Loucy (cell line): ENCODE measurements at regions not wholly inside any gene's neighbourhood (a gene's known extent, or its start where the extent isn't known, plus 50 kb on each side); places are given as distances from the start of the nearest gene placed in this dataset.

ENCODE experiments used
- EZH2phosphoT487 ChIP-seq: fragments of 200-600 bp; IDR thresholded peaks from 2 replicates; pipeline ENCODE4 v1.6.1; 2018; ENCODE audit warnings: antibody characterized with exemption, mild to moderate bottlenecking, moderate library complexity, borderline replicate concordance
- TF ChIP-seq, protein P1 (sequence below): fragments of 200-600 bp; sonication (generic); conservative IDR thresholded peaks from 2 replicates; pipeline ENCODE4 v1.5.1; 2014; ENCODE audit warnings: mild to moderate bottlenecking, antibody characterized with exemption, low read length

DNA sequence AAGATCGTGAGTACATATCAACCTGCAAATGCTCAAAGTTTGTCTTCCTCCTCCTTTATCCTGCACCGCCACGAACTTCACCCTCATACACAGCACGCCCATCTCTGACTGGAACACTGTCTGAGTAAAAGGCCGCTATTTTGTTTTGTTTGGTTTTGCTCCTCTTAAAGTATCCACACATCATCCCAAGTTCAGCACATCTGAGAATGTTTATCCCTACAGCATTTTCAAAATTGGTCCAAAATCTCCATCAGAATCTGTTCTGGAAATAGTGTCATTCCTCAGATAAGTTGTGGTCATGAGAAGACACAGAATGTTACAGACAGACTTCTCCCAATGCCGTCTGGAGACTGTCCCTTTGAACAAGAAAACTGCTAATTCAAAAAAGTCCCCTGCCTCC, 251.6 kb upstream of the ARID1B start:
- TF ChIP-seq, protein P1, sequence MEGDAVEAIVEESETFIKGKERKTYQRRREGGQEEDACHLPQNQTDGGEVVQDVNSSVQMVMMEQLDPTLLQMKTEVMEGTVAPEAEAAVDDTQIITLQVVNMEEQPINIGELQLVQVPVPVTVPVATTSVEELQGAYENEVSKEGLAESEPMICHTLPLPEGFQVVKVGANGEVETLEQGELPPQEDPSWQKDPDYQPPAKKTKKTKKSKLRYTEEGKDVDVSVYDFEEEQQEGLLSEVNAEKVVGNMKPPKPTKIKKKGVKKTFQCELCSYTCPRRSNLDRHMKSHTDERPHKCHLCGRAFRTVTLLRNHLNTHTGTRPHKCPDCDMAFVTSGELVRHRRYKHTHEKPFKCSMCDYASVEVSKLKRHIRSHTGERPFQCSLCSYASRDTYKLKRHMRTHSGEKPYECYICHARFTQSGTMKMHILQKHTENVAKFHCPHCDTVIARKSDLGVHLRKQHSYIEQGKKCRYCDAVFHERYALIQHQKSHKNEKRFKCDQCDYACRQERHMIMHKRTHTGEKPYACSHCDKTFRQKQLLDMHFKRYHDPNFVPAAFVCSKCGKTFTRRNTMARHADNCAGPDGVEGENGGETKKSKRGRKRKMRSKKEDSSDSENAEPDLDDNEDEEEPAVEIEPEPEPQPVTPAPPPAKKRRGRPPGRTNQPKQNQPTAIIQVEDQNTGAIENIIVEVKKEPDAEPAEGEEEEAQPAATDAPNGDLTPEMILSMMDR = no peak
- TF ChIP-seq EZH2phosphoT487 = no peak
